ENCODE measurements at regions not wholly inside any gene's neighbourhood (a gene's known extent, or its start where the extent isn't known, plus 50 kb on each side); places are given as distances from the start of the nearest gene placed in this dataset.

GRCh38 chr22:47281126-47282106 is 519.0 kb downstream of the TBC1D22A start:
- Histone ChIP-seq H2AFZ (ENCODE audit: low read length) (no peak overlapping the region), H3K9ac (ENCODE audit: insufficient read depth, low read depth, low read length) (no peak overlapping the region), H3K9me3 (ENCODE audit: low read length) (no peaks in the 10 kb centered on the region), H3K27me3 (ENCODE audit: control insufficient read depth in 1 of 2, insufficient read depth in 2 of 2, low read length in 2 of 2) (peaks cover 4 to 83% of the 10 kb centered on the region in 2 experiments; a peak in 4 of 5 replicates), H3K4me1 (ENCODE audit: insufficient read depth, low read length) (no peaks in the 10 kb centered on the region), H3K79me2 (ENCODE audit: insufficient read depth, low read length) (no peaks in the 10 kb centered on the region), H4K20me1 (ENCODE audit: insufficient read depth, low read length) (0 out of 2 replicates have a peak, but pooled peaks cover 3% of the 10 kb centered on the region), H3K4me2 (ENCODE audit: low read depth, low read length) (no peak overlapping the region), H3K36me3 (replicated peaks in 1 of 2; ENCODE audit: control insufficient read depth in 1 of 2, insufficient read depth in 2 of 2, low read length in 2 of 2) (no peaks in the 10 kb centered on the region), H3K27ac (ENCODE audit: extremely low read length, insufficient read depth, low read length) (no peak overlapping the region), H3K4me3 (replicated peaks in 1 of 3; ENCODE audit: insufficient read depth in 1 of 3, low read depth in 2 of 3, low read length in 3 of 3) (no peak overlapping the region)
- intact Hi-C loops (cut with micrococcal nuclease; ENCODE audit: unreplicated experiment) (no loop called here), in situ Hi-C loops (cut with HindIII; ENCODE audit: extremely low pct_ligation_motif_present, low pct_unique_long_range_greater_than_20kb) (no loop called here)
- FAIRE-seq (no peak), ATAC-seq (no peak), DNase-seq (ENCODE audit: low spot score) (no peak)
- BruUV-seq (replicated peaks) = no TSS peak
- POLR2A ChIA-PET = no interaction called here
- WGBS (ENCODE audit: low lambda C conversion rate) = 20% methylated on average over 14 of the region's 20 CpGs
- TF ChIP-seq ZNF724P (CRISPR knock-in tag; IDR thresholded peaks at IDR 0.05; ENCODE audit: borderline replicate concordance) (no peak), ZNF841 (CRISPR knock-in tag; IDR thresholded peaks at IDR 0.05; ENCODE audit: borderline replicate concordance) (no peak), NFIB (CRISPR knock-in tag; IDR thresholded peaks at IDR 0.05; ENCODE audit: borderline replicate concordance) (no peak), ZNF143 (CRISPR knock-in tag; IDR thresholded peaks at IDR 0.05) (no peak), ZFP36L1 (CRISPR knock-in tag; IDR thresholded peaks at IDR 0.05) (no peak), CEBPZ (IDR thresholded peaks at IDR 0.05; ENCODE audit: low read length) (no peak), CREBL2 (CRISPR knock-in tag; IDR thresholded peaks at IDR 0.05; ENCODE audit: borderline replicate concordance) (no peak)
- CTCF ChIA-PET (ENCODE audit: low intra/inter-chr PET ratio, low total read pairs) = no interaction called here

Data from HepG2 (cell line).